ENCODE measurements at regions not wholly inside any gene's neighbourhood (a gene's known extent, or its start where the extent isn't known, plus 50 kb on each side); places are given as distances from the start of the nearest gene placed in this dataset.
A peak's percentile ranks its signal among the peaks of the same experiment; 100 is the strongest.
"Not testable (repeated sequence)": the region's sequence is repeated elsewhere in the genome, so short reads cannot be mapped to it uniquely, and the experiment has no call there.

DNA sequence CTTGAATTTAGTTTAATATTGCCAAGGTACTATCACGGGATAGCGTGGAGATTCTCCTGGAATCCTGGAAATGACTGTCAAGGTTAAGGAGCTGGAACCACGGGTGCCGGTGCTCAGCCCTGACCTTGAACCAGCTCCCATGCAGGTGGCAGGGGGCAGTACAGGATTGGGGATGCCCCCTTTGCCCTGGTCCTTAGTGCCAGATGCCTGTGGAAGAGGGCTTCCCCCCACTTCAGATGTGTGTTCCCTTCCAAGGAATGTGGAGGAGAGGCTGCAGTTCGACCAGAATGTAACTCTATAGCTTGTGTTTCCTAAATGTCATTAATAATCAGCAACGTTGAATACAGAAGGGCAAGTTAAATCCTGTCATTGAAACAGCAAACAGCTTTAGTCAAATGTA lies 258.9 kb downstream of the VRK1 start:
- Histone ChIP-seq H3K4me3 (ENCODE audit: low read length) (no peak overlapping the region), H3K27me3 (ENCODE audit: insufficient read depth, low read length) (no peaks in the 10 kb centered on the region), H3K36me3 (ENCODE audit: insufficient read depth, low read length) (no peaks in the 10 kb centered on the region), H3K4me1 (ENCODE audit: insufficient read depth, low read length) (peaks cover 17% of the 10 kb centered on the region), H3K9me3 (ENCODE audit: low read length) (no peaks in the 10 kb centered on the region), H2AFZ (ENCODE audit: low read depth, low read length) (peak overlapping the region; percentile 86)

DNA sequence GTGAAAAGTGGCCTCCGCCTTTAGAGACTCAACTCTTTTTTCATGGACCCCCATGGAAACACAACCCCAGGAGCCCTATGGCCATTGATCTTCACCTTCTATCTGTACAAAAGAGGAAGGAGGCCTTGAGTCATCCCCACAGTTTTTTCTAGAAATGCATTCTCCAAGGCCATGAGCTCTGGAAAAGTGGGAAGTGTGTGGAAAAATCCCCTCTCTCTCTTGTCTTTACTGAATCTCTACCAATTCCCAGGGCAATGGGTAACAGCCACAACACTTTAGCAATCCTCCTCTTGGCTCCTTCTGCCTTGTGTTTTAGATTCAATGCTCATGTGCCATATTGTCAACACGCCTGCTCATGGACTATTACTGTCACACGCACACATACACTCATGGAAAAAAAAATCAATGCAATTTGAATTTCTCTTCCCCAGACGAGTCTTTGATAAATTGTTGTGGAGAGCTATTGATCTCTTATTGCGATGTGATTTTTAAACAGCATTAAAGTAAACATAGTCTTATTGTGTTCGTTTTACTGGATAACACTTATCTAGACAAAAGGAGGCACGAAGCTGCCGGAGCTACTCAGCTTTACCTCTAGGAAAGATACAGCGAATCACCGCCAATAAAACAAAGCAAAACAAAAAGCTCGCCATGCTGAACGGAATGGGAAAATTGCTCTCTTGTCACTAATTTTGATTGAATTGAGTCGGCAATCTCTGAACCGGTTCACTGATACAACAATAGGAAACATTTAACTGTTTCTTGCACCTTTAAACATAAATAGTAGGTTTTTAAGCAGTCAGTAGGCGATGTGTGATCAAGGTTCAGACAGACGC lies 260.3 kb downstream of the VRK1 start:
- Histone ChIP-seq H3K27me3 (ENCODE audit: insufficient read depth, low read length) (no peaks in the 10 kb centered on the region), H3K9me3 (ENCODE audit: low read length) (no peaks in the 10 kb centered on the region), H3K4me1 (ENCODE audit: insufficient read depth, low read length) (peaks cover 17% of the 10 kb centered on the region), H3K4me3 (ENCODE audit: low read length) (no peak overlapping the region), H2AFZ (ENCODE audit: low read depth, low read length) (no peak overlapping the region), H3K36me3 (ENCODE audit: insufficient read depth, low read length) (no peaks in the 10 kb centered on the region)

DNA sequence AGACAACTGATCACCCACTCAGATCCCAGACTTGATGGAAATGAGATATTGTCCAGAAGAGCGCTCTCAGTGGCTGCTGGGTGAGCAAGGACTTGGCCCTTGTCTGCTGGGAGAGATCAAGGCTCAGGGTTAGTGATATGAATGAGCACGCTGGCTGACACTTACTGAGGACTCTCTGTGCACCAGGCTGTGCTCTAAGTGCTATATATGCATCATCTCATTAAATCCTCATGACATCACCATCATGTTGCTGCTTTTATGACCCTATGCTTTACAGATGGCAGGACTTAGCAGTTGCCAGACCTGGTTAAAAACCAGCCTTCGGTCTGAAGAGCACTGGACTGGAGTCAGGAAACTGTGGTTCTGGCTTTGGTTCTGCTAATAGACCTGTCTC lies 260.9 kb downstream of the VRK1 start:
- Histone ChIP-seq H3K4me3 (ENCODE audit: low read length) (no peak overlapping the region), H2AFZ (ENCODE audit: low read depth, low read length) (no peak overlapping the region), H3K27me3 (ENCODE audit: insufficient read depth, low read length) (no peaks in the 10 kb centered on the region), H3K36me3 (ENCODE audit: insufficient read depth, low read length) (no peaks in the 10 kb centered on the region), H3K9me3 (ENCODE audit: low read length) (no peaks in the 10 kb centered on the region), H3K4me1 (ENCODE audit: insufficient read depth, low read length) (peaks cover 17% of the 10 kb centered on the region)

DNA sequence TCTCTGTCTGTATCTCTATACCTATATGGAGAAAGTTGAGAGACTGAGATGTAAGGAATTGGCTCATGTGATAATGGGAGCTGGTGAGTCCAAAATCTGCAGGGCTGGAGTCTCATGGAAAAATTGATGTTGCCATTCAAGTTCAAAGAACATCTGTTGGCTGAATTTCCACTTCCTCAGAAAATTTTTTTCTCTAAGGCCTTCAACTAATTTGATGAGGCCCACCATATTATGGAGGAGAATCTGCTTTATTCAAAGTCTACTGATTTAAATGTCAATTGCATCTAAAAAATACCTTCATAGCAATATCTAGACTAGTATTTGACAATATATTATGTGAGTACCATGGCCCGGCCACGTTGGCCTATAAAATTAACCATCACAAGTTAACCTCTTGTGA lies 261.4 kb downstream of the VRK1 start:
- H2AFZ ChIP-seq (ENCODE audit: low read depth, low read length) = no peak overlapping the region
- H3K4me3 ChIP-seq (ENCODE audit: low read length) = no peak overlapping the region
- no peaks in the 10 kb centered on the region for H3K27me3 ChIP-seq (ENCODE audit: insufficient read depth, low read length)
- H3K4me1 ChIP-seq (ENCODE audit: insufficient read depth, low read length) = peaks cover 17% of the 10 kb centered on the region
- H3K9me3 ChIP-seq (ENCODE audit: low read length) = no peaks in the 10 kb centered on the region
- H3K36me3 ChIP-seq (ENCODE audit: insufficient read depth, low read length) = no peaks in the 10 kb centered on the region

DNA sequence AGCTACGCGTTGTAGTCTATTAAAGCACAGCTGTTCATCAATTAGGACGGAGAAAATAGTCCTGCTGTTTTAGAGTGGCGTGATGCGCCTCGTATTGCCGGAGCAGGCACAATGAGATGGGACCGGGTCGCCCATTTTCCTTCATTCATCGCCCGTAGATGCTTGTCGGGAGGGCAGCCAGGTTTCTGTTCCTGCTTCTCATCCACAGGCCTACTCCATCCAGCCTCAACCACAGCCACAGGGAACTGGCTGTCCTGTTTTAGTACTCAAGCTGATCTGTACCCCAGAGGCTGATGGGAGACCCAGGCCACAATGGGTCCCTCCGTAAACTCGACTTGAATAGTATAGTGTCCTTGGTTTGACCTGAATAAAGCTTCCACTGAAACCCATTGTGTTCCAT lies 264.0 kb downstream of the VRK1 start:
- Histone ChIP-seq H2AFZ (ENCODE audit: low read depth, low read length) (no peak overlapping the region), H3K4me3 (ENCODE audit: low read length) (no peak overlapping the region), H3K4me1 (ENCODE audit: insufficient read depth, low read length) (peaks cover 2% of the 10 kb centered on the region), H3K27me3 (ENCODE audit: insufficient read depth, low read length) (no peaks in the 10 kb centered on the region), H3K9me3 (ENCODE audit: low read length) (no peaks in the 10 kb centered on the region), H3K36me3 (ENCODE audit: insufficient read depth, low read length) (no peaks in the 10 kb centered on the region)

DNA sequence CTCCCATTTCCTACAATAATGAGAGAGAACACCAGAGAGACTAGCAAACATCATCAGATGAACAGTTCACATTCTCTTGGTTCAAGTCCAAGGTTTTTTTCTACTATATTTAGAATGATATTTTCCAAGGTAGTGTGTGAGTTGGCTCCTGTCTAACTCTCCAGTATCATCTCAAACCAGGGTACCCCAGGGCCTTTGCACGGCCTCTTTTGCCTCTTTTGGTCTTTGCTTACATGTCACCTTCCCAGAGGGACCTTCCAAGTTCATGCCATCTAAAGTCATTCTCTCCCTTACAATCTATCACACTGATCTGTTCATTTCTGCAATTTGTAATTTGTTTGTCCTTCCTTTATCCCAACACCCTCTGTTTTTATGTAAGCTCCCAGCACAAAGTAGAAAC lies 264.5 kb downstream of the VRK1 start:
- Histone ChIP-seq H3K9me3 (ENCODE audit: low read length) (no peaks in the 10 kb centered on the region), H3K4me3 (ENCODE audit: low read length) (no peak overlapping the region), H3K36me3 (ENCODE audit: insufficient read depth, low read length) (no peaks in the 10 kb centered on the region), H3K4me1 (ENCODE audit: insufficient read depth, low read length) (no peaks in the 10 kb centered on the region), H3K27me3 (ENCODE audit: insufficient read depth, low read length) (no peaks in the 10 kb centered on the region), H2AFZ (ENCODE audit: low read depth, low read length) (no peak overlapping the region)

DNA sequence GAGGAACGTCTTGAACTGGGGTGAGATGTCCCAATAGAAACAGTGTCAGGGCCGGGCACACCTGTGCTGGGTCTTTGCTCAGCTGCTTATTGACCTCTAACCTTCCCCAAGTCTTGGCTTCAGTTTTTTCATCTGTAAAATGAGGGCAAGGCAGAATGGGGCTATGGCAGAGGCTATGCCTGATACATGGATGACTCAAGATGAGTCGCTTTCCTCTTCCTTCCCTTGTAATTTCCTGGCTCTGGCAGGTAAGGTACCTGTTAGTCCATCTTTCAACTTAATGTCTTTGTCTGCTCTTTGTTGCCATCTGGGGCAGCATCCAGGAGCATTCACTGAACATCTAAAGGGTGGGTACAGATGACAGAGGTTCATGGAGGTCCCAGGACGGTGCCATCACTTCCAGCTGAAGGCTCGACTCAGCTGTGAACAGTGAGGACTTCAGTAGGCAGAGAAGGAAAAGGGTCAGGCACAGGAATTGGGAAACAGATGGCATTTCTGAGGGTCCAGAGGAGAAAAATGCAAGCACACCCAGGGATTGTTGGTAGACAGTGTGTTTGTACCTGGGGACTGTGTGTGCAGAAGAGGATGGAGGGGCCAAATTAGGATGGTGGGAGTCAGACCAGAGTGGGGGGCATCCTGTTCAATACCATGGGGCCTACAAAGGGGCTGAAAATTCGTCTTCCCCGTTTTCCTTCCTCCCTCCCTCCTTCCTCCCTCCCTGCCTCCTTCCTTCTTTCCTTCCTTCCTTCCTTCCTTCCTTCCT lies 268.3 kb downstream of the VRK1 start:
- H3K4me1 ChIP-seq (ENCODE audit: insufficient read depth, low read length) = no peaks in the 10 kb centered on the region
- no peak overlapping the region for H3K4me3 ChIP-seq (ENCODE audit: low read length)
- H2AFZ ChIP-seq (ENCODE audit: low read depth, low read length) = no peak overlapping the region
- H3K27me3 ChIP-seq (ENCODE audit: insufficient read depth, low read length) = no peaks in the 10 kb centered on the region
- no peaks in the 10 kb centered on the region for H3K9me3 ChIP-seq (ENCODE audit: low read length)
- H3K36me3 ChIP-seq (ENCODE audit: insufficient read depth, low read length) = no peaks in the 10 kb centered on the region

DNA sequence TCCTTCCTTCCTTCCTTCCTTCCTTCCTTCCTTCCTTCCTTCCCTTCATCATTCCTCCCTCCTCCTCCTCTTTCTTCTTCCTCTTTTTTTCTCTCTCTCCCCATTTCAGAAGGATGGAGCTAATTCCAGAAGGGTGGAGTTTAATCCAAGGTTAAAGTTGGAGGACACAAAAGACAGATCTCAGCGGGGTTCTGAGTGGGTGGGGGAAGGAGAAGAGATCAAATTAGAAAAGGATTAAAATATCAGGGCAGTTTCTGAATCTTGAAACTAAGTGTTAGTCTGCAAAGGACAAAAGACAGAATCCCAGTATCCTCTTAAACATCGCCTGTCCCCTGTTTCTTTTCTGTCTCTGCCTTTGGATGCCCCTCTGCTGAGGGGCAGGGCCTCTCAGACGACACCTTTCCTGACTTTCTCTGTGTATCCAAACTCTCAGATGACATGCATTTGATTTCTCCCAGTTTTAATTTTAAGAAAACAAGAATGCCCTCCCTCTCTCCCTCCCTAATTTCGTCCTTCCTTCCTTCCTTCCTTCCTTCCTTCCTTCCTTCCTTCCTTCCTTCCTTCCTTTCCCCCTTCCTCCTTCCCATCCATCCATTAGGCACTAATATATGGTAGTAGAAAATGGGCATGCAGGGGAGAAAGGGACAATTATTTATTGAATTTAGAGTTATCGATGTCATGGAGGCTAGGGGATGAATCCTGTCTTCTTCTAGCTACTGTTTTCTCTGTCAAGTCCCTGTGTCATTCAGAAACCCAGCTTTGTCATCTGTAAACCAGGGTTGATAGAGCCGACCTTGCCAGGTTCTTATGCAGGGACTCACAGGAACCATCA lies 269.1 kb downstream of the VRK1 start:
- no peak overlapping the region for H3K4me3 ChIP-seq (ENCODE audit: low read length)
- H3K36me3 ChIP-seq (ENCODE audit: insufficient read depth, low read length) = no peaks in the 10 kb centered on the region
- H3K9me3 ChIP-seq (ENCODE audit: low read length) = no peaks in the 10 kb centered on the region
- no peak overlapping the region for H2AFZ ChIP-seq (ENCODE audit: low read depth, low read length)
- no peaks in the 10 kb centered on the region for H3K27me3 ChIP-seq (ENCODE audit: insufficient read depth, low read length)
- peaks cover 4% of the 10 kb centered on the region for H3K4me1 ChIP-seq (ENCODE audit: insufficient read depth, low read length)

DNA sequence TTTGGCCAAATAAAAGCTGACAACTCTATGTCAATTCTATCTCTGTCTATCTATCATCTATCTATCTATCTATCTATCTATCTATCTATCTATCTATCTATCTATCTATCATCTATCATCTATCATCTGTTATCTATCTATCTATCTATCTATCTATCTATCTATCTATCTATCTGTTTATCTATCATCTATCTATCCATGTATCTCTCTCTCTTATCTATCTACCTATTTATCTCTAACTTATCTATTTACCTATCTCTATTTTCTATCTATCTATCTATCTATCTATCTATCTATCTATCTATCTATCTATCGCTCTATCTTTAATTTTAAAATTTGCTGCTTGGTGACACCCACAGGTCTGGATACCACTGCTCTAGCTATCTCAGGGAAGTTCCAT lies 271.1 kb downstream of the VRK1 start:
- not testable (repeated sequence) for H3K27me3 ChIP-seq (ENCODE audit: insufficient read depth, low read length); H3K4me3 ChIP-seq (ENCODE audit: low read length); H3K36me3 ChIP-seq (ENCODE audit: insufficient read depth, low read length)

DNA sequence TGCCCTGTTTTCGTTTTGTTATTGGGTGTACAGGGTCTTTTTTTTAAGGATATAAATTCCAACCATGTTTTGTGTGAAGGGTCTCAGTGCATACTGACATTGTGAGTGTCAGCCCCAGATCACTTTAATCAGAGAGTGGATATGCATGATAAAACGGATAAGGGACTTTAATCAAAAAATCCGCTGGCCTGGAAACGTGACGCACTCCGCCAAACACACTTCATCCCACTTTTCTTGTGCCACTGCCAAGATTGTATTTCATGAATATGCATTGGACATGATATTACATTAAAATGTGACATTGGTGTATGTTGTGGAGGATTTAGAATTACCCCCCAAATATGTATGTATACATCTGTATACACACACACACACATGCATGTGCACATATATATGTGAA lies 273.1 kb downstream of the VRK1 start:
- Histone ChIP-seq H3K4me1 (ENCODE audit: insufficient read depth, low read length) (peaks cover 10% of the 10 kb centered on the region), H3K9me3 (ENCODE audit: low read length) (no peaks in the 10 kb centered on the region), H3K4me3 (ENCODE audit: low read length) (no peak overlapping the region), H3K36me3 (ENCODE audit: insufficient read depth, low read length) (no peaks in the 10 kb centered on the region), H3K27me3 (ENCODE audit: insufficient read depth, low read length) (no peaks in the 10 kb centered on the region), H2AFZ (ENCODE audit: low read depth, low read length) (no peak overlapping the region)

More for the DNA sequence above, 271.1 kb downstream of the VRK1 start:
- not testable (repeated sequence) for H2AFZ ChIP-seq (ENCODE audit: low read depth, low read length); H3K9me3 ChIP-seq (ENCODE audit: low read length)
- peaks cover 10% of the 10 kb centered on the region for H3K4me1 ChIP-seq (ENCODE audit: insufficient read depth, low read length)

DNA sequence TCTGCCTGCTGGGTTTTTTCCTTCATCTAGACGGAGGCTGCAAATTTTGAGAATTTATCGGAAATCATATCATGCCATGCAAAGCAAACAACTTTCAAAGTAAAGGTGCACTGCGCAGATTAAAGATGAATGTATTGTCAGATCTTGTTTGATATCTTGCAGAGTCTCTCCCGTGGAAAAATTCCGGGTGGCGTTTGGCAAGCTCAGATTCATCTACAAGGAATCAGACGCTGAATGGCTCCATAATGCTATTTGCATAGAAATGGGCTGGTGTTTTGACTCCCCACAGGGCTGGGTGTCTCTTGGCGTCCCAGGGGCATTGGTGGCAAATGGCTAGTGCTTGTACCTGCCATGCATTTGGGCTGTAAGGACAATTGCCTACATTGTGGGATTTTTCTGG lies 274.0 kb downstream of the VRK1 start:
- Histone ChIP-seq H3K4me3 (ENCODE audit: low read length) (no peak overlapping the region), H3K4me1 (ENCODE audit: insufficient read depth, low read length) (peaks cover 10% of the 10 kb centered on the region), H3K27me3 (ENCODE audit: insufficient read depth, low read length) (no peaks in the 10 kb centered on the region), H2AFZ (ENCODE audit: low read depth, low read length) (no peak overlapping the region), H3K9me3 (ENCODE audit: low read length) (no peaks in the 10 kb centered on the region), H3K36me3 (ENCODE audit: insufficient read depth, low read length) (no peaks in the 10 kb centered on the region)

DNA sequence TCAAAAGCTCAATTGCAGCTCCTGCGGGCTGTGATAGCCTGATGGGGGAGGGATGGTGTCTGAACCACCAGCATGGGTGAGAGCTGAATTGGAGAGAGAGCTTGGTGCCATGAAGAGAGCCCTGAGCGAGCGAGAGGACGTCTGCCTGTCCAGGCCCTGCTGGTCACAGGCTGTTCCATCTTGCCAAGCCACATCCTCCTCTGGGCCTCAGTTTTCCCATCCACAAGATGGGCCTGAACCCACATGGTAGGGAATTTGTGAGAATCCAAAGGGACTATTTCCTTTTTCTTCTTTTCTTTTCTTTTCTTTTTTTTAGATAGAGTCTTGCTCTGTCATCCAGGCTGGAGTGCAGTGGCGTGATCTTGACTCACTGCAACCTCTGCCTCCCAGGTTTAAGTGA lies 276.4 kb downstream of the VRK1 start:
- H3K4me1 ChIP-seq (ENCODE audit: insufficient read depth, low read length) = peaks cover 13% of the 10 kb centered on the region
- no peak overlapping the region for H2AFZ ChIP-seq (ENCODE audit: low read depth, low read length)
- H3K4me3 ChIP-seq (ENCODE audit: low read length) = no peak overlapping the region
- no peaks in the 10 kb centered on the region for H3K9me3 ChIP-seq (ENCODE audit: low read length)
- no peaks in the 10 kb centered on the region for H3K27me3 ChIP-seq (ENCODE audit: insufficient read depth, low read length)
- no peaks in the 10 kb centered on the region for H3K36me3 ChIP-seq (ENCODE audit: insufficient read depth, low read length)

DNA sequence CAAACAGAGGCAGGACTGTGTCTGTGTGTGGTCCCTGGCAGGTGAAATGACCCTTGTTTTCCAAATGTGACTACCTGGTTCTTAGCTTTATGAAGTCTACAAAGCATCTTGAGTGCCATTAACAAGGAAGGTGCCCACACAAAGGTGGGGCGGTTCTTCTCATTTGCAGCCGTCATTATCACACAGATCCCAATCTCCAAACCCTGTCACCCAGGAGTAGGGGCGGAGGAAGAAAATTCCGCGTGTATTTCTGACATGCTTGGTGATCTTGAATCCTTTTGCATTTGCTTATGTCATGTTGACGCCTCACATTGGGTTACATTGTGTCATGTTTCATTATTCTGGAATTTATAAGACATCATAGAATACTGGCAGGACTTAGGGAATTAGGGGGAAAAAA lies 277.3 kb downstream of the VRK1 start:
- no peak overlapping the region for H3K4me3 ChIP-seq (ENCODE audit: low read length)
- no peak overlapping the region for H2AFZ ChIP-seq (ENCODE audit: low read depth, low read length)
- no peaks in the 10 kb centered on the region for H3K36me3 ChIP-seq (ENCODE audit: insufficient read depth, low read length)
- H3K9me3 ChIP-seq (ENCODE audit: low read length) = no peaks in the 10 kb centered on the region
- H3K4me1 ChIP-seq (ENCODE audit: insufficient read depth, low read length) = peaks cover 13% of the 10 kb centered on the region
- H3K27me3 ChIP-seq (ENCODE audit: insufficient read depth, low read length) = no peaks in the 10 kb centered on the region

Measured in neuron (in vitro differentiated cells).